ENCODE measurements at regions not wholly inside any gene's neighbourhood (a gene's known extent, or its start where the extent isn't known, plus 50 kb on each side); places are given as distances from the start of the nearest gene placed in this dataset.
A peak's percentile ranks its signal among the peaks of the same experiment; 100 is the strongest.

GRCh38 chr1:70672442-70672888, 261.4 kb downstream of the CTH start:
- Mint-ChIP-seq H3K9me3 (ENCODE audit: unreplicated experiment) (no peaks in the 10 kb centered on the region), H3K27me3 (ENCODE audit: unreplicated experiment) (no peaks in the 10 kb centered on the region), H3K27ac (ENCODE audit: unreplicated experiment) (no peak overlapping the region), H3K36me3 (ENCODE audit: unreplicated experiment) (no peaks in the 10 kb centered on the region), H3K4me3 (ENCODE audit: unreplicated experiment) (no peak overlapping the region), H3K4me1 (ENCODE audit: low read depth, unreplicated experiment) (no peaks in the 10 kb centered on the region)
- TF ChIP-seq CTCF (IDR thresholded peaks at IDR 0.05; ENCODE audit: partially characterized antibody, unreplicated experiment) = no peak
- DNase-seq = no peak

- H3K4me3 Mint-ChIP-seq (ENCODE audit: unreplicated experiment) = no peak overlapping the region
- DNase-seq = no peak
- H3K27ac Mint-ChIP-seq (ENCODE audit: unreplicated experiment) = no peak overlapping the region
- no peaks in the 10 kb centered on the region for H3K4me1 Mint-ChIP-seq (ENCODE audit: low read depth, unreplicated experiment)
- H3K27me3 Mint-ChIP-seq (ENCODE audit: unreplicated experiment) = no peaks in the 10 kb centered on the region
- no peaks in the 10 kb centered on the region for H3K36me3 Mint-ChIP-seq (ENCODE audit: unreplicated experiment)
- H3K9me3 Mint-ChIP-seq (ENCODE audit: unreplicated experiment) = no peaks in the 10 kb centered on the region
- no peak for TF ChIP-seq CTCF (IDR thresholded peaks at IDR 0.05; ENCODE audit: partially characterized antibody, unreplicated experiment)
Observed at GRCh38 chr1:70674941-70675685, 264.0 kb downstream of the CTH start.

- Mint-ChIP-seq H3K27me3 (ENCODE audit: unreplicated experiment) (no peaks in the 10 kb centered on the region), H3K27ac (ENCODE audit: unreplicated experiment) (no peak overlapping the region), H3K36me3 (ENCODE audit: unreplicated experiment) (no peaks in the 10 kb centered on the region), H3K9me3 (ENCODE audit: unreplicated experiment) (no peaks in the 10 kb centered on the region), H3K4me1 (ENCODE audit: low read depth, unreplicated experiment) (no peaks in the 10 kb centered on the region), H3K4me3 (ENCODE audit: unreplicated experiment) (no peak overlapping the region)
- TF ChIP-seq CTCF (IDR thresholded peaks at IDR 0.05; ENCODE audit: partially characterized antibody, unreplicated experiment) = no peak
- DNase-seq = no peak
Observed at GRCh38 chr1:70675737-70676156, 264.7 kb downstream of the CTH start.

- Mint-ChIP-seq H3K4me3 (ENCODE audit: unreplicated experiment) (no peak overlapping the region), H3K9me3 (ENCODE audit: unreplicated experiment) (no peaks in the 10 kb centered on the region), H3K27me3 (ENCODE audit: unreplicated experiment) (peaks cover 2% of the 10 kb centered on the region), H3K4me1 (ENCODE audit: low read depth, unreplicated experiment) (no peaks in the 10 kb centered on the region), H3K27ac (ENCODE audit: unreplicated experiment) (no peak overlapping the region), H3K36me3 (ENCODE audit: unreplicated experiment) (no peaks in the 10 kb centered on the region)
- DNase-seq = peak; percentile 51
- peak; percentile 94 for TF ChIP-seq CTCF (IDR thresholded peaks at IDR 0.05; ENCODE audit: partially characterized antibody, unreplicated experiment)
Observed at GRCh38 chr1:70685300-70686286, 274.5 kb downstream of the CTH start.
